ENCODE measurements at regions not wholly inside any gene's neighbourhood (a gene's known extent, or its start where the extent isn't known, plus 50 kb on each side); places are given as distances from the start of the nearest gene placed in this dataset.

DNA sequence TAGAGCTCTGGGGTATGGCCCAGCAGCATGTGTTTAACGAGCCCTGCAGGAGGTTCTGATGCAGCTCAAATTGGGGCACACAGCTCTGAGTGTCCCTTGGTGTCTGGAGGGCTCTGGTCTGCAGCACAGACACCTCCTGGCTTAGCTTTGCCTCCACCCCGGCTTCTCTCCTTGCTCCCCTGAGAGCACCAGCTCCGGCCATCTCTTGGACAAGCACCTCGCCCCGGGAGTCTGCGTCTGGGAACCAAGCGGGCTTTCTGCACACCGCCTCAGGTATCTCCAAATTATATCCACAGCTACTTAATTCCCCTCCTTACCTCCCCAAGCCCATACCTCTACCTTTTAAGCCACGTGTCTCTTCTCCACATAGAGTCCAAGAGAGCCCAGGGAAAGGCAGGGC is 83.7 kb upstream of the IRX4 start:
- H3K9me3 ChIP-seq (ENCODE audit: low read length) = no peaks in the 10 kb centered on the region
- H3K9ac ChIP-seq (ENCODE audit: low read length) = no peak overlapping the region
- H3K36me3 ChIP-seq (ENCODE audit: insufficient read depth, low read length) = no peaks in the 10 kb centered on the region
- no peak overlapping the region for H3K4me2 ChIP-seq (ENCODE audit: low read length)
- no peaks in the 10 kb centered on the region for H3K9me2 ChIP-seq (ENCODE audit: low read depth, low read length)
- no peak overlapping the region for H3K4me3 ChIP-seq (ENCODE audit: low read depth, low read length, poor library complexity, severe bottlenecking)
- H4K20me1 ChIP-seq (ENCODE audit: insufficient read depth, low read length) = no peaks in the 10 kb centered on the region
- H3K27me3 ChIP-seq (ENCODE audit: insufficient read depth, low read length) = peaks cover 6% of the 10 kb centered on the region; the same call in 1 of the 2 replicates
- TF ChIP-seq CTCF (IDR thresholded peaks at IDR 0.05; ENCODE audit: low read length) (no peak), EZH2 (IDR thresholded peaks at IDR 0.05; ENCODE audit: borderline replicate concordance, low read length) (no peak)
- H2AFZ ChIP-seq (ENCODE audit: low read length) = no peak overlapping the region
- H3K79me2 ChIP-seq (ENCODE audit: insufficient read depth, low read length) = no peaks in the 10 kb centered on the region
- H3K27ac ChIP-seq (ENCODE audit: low read depth, low read length, poor library complexity, severe bottlenecking) = no peak overlapping the region
- no peaks in the 10 kb centered on the region for H3K4me1 ChIP-seq (ENCODE audit: insufficient read depth, low read length, severe bottlenecking)
- H3F3A ChIP-seq (ENCODE audit: insufficient read depth, low read length) = no peaks in the 10 kb centered on the region

- Histone ChIP-seq H3K9me3 (ENCODE audit: low read length) (no peaks in the 10 kb centered on the region), H3K4me3 (ENCODE audit: low read depth, low read length, poor library complexity, severe bottlenecking) (no peak overlapping the region), H3K9ac (ENCODE audit: low read length) (no peak overlapping the region), H3K27me3 (ENCODE audit: insufficient read depth, low read length) (peaks cover 6% of the 10 kb centered on the region; the same call in 1 of the 2 replicates), H3K27ac (ENCODE audit: low read depth, low read length, poor library complexity, severe bottlenecking) (no peak overlapping the region), H3K79me2 (ENCODE audit: insufficient read depth, low read length) (no peaks in the 10 kb centered on the region), H3F3A (ENCODE audit: insufficient read depth, low read length) (no peaks in the 10 kb centered on the region), H4K20me1 (ENCODE audit: insufficient read depth, low read length) (no peaks in the 10 kb centered on the region), H3K4me1 (ENCODE audit: insufficient read depth, low read length, severe bottlenecking) (no peaks in the 10 kb centered on the region), H3K9me2 (ENCODE audit: low read depth, low read length) (no peaks in the 10 kb centered on the region), H3K36me3 (ENCODE audit: insufficient read depth, low read length) (no peaks in the 10 kb centered on the region), H2AFZ (ENCODE audit: low read length) (no peak overlapping the region), H3K4me2 (ENCODE audit: low read length) (no peak overlapping the region)
- TF ChIP-seq CTCF (IDR thresholded peaks at IDR 0.05; ENCODE audit: low read length) (no peak), EZH2 (IDR thresholded peaks at IDR 0.05; ENCODE audit: borderline replicate concordance, low read length) (no peak)
These were observed 83.2 kb upstream of the IRX4 start for GRCh38 chr5:1965925-1966324.

- Histone ChIP-seq H3K9me2 (ENCODE audit: low read depth, low read length) (no peaks in the 10 kb centered on the region), H3K27me3 (ENCODE audit: insufficient read depth, low read length) (peaks cover 6% of the 10 kb centered on the region), H3K4me3 (ENCODE audit: low read depth, low read length, poor library complexity, severe bottlenecking) (no peak overlapping the region), H3K9me3 (ENCODE audit: low read length) (no peaks in the 10 kb centered on the region), H3K79me2 (ENCODE audit: insufficient read depth, low read length) (no peaks in the 10 kb centered on the region), H3K4me1 (ENCODE audit: insufficient read depth, low read length, severe bottlenecking) (no peaks in the 10 kb centered on the region), H4K20me1 (ENCODE audit: insufficient read depth, low read length) (no peaks in the 10 kb centered on the region), H3K4me2 (ENCODE audit: low read length) (no peak overlapping the region), H3F3A (ENCODE audit: insufficient read depth, low read length) (no peaks in the 10 kb centered on the region), H3K36me3 (ENCODE audit: insufficient read depth, low read length) (no peaks in the 10 kb centered on the region), H3K9ac (ENCODE audit: low read length) (no peak overlapping the region), H3K27ac (ENCODE audit: low read depth, low read length, poor library complexity, severe bottlenecking) (no peak overlapping the region), H2AFZ (ENCODE audit: low read length) (no peak overlapping the region)
- TF ChIP-seq CTCF (IDR thresholded peaks at IDR 0.05; ENCODE audit: low read length) = no peak
- no peak for TF ChIP-seq EZH2 (IDR thresholded peaks at IDR 0.05; ENCODE audit: borderline replicate concordance, low read length)
These were observed 81.3 kb upstream of the IRX4 start for GRCh38 chr5:1963941-1964451.

Measured in OCI-LY1 (cell line).